COR-L47 (cell line): ENCODE measurements at regions not wholly inside any gene's neighbourhood (a gene's known extent, or its start where the extent isn't known, plus 50 kb on each side); places are given as distances from the start of the nearest gene placed in this dataset.

Experiments
- DNase-seq: peaks from one replicate; lab custom pipeline; 2025; lab: John Stamatoyannopoulos, UW

DNA sequence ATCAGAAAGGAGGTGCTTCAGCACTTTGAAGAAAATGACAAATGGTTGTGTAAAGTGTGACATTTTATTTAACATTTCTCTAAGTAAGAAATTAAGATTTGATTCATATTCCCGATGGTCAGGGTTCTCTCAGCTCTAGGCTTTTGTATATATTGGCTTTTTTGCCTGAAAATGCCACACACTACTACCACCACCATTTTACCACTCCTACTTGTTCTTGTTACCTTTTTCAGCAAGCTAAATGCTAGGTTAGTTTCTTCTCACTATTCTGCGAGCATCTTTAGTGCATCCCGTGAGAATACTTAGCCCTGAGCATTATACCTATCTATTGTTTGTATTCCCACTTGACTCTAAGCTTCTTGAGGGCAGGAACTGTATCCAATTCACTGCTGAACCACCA lies 177.6 kb upstream of the MTNR1B start:
- DNase-seq: no peak

DNA sequence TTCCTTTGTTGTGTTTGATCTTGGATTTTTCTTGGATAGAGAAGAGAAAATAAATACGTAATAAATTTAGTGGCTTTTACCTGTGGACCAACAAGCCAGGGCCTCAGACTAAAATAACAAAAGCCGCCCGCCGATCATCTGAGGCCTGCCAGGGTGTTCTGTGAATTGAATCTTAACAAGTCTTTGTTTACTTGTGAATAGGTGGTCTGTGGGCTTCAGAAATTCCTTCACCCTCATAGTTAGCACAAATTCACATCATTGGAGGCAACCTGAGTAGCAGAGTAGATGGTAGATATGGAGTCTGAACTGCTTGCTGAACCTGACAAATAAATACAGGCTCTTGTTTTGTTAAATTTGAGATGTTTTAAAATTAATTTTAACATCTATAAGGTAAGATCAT lies 176.3 kb upstream of the MTNR1B start:
- no peak for DNase-seq

DNA sequence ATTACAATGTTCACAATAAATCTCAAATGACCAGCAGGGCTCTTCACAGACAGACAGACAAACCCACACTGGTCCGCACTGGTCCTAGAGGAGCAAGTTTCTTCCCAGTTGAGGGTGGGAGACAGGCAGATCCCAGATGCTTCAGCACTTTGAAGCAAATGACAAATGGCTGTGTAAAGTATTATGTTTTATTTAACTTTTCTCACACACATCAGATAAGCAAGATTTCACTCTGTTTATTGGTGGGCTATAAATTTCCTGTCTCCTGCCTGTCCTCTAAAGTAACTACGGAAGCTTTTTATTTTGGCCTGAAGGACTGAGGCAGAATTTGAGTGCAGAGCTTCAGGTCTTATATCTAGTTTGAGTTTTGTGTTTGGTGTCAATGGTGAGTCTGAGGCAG lies 174.7 kb upstream of the MTNR1B start:
- no peak for DNase-seq

DNA sequence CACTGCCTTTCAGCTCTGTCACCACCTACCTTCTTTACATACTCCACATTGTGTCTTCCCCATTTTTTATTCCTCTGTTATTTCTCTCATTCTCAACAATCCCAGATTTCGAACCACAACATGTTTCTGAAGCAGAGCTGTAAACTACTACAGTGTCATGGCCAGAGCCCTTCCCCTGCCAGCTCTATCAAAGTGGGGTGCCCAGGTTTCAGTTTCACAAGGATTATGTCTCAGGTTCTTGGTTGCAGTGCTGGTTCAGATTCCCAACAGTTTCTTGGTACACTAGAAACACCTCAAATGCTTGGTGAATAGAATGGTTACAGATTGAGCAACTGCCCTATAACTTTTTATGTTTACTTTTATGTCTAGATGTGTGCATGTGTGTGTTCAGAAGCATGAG lies 172.7 kb upstream of the MTNR1B start:
- no peak for DNase-seq

DNA sequence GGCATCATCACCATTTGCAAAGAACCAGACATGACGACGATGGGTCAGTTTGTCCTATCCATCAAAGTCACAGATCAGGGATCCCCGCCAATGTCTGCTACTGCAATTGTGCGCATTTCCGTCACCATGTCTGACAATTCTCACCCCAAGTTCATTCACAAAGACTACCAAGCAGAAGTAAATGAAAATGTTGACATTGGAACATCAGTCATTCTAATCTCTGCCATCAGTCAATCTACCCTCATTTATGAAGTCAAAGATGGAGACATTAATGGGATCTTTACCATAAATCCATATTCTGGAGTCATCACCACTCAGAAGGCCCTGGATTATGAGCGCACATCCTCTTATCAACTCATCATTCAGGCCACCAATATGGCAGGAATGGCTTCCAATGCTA lies 171.6 kb upstream of the MTNR1B start:
- no peak for DNase-seq

DNA sequence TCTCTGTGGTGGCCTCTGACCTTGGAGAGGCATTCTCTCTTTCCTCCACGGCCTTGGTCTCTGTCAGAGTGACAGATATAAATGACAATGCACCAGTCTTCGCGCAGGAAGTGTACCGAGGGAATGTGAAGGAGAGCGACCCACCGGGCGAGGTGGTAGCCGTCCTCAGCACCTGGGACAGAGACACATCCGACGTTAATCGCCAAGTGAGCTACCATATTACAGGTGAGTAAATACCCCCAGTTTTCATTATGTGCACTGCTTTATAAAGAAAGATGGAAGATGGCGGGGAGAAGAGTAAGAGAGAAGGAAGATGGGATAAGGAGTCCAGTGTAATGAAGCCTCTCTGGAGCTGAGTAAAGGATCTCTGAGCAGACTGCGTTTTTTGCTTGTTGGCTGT lies 167.8 kb upstream of the MTNR1B start:
- DNase-seq: no peak

DNA sequence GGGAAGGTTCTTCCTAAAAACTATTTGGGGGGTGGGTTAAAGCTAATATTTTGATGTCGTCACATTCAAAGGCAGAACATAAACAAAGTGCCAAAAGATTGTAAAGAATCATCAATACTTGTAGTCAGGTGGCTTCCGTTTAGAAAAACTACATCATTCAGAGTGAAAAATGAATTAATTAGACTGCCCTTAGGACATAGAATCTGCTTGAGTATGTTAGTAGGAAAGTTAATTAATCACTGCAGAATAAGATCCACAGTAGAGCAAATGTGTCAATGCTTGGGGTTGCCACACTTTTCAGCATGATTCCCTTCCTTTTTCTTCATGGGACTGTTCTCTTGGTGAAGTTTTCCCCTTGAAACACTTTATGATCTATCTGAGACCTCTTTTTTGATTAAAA lies 166.8 kb upstream of the MTNR1B start:
- DNase-seq: no peak

DNA sequence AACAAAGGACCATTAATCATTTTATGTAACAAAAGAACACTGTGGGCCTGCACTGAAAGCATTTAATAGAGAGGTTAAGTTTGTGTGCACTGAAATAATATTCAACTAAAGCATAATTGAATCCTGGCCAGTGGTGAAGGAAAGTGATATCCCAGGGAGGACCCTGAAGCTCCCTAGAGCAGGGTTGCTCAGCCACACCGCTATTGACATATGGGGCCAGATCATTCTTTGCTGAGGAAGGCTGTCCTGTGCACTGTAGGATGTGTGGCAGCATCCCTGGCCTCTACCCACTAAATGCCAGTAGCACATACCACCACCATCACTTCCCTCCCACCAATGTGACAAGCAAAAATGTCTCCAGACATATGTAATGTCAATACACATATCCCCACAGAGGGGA lies 166.1 kb upstream of the MTNR1B start:
- DNase-seq: no peak

DNA sequence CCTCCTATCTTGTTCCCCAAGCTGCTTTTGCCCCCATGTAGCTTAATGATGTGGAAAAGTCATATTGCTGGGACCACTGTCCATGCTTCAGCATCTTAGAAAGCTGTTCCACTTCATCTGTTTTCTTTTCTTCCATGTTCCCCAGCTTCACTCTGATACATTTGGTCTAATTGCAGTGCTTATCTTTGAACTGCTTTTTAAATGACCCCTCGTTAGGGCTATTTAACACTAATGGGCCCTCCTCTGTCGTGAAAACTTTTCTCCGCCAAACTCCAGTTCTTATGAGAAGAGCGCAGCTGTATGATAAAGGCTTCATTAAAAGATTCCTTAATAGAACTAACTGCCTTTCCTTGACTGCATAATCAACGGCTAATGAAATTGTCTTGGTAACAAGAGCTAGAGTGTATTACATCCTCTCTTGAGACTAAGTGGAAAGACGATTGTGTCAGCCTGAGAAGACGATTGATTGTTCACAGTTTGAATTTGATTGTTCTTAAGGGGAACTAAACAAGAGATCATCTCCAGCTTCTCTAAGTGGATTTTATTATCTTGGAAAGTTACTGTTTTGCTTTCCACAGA lies 165.0 kb upstream of the MTNR1B start:
- no peak for DNase-seq

DNA sequence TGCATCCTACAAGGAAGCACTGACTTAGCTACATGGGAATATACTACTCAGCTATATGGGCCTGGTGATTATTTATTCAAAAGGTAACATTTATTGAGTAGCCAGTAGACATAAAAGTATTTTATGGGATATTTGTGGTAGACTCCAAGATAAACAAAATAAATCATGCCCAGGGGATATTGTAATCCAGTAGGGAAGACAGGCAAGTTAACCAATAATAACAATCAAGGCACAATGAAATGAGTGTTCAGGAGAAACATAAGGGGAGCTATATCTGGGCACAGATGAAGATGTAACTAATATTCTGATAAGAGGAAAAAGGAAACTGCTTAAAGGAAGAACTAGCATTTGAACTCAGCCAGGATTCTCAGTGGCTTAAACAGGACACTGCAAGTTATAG lies 161.4 kb upstream of the MTNR1B start:
- no peak for DNase-seq

DNA sequence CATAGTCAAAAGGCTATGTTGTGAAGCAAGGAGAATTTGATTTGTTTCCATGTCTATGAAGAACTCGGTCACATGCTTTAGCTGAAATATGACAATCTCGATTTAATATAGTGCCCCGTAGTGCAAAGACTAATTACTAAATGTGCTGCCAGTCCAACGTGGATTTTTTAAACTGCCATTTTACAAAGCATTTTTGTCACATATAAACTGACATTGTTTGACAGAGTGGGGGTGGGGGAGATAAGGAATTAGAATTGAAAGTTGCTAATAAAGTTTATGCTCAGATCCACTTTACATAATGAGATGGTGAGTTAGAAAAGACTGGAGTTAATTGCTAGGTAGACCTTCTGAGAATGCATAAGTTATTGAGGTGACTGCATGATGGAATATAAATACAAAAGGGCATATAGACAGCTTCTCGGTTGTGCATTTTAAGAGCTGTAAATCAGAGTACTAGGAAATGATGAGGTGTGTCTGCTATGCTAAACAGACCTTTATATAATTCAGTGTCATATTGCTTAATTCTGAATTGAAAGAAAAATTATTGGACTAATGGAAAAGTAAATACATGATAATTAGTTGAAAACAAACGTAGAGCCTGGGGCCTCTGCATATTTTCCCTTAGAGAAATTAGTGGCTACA lies 158.9 kb upstream of the MTNR1B start:
- DNase-seq: no peak

DNA sequence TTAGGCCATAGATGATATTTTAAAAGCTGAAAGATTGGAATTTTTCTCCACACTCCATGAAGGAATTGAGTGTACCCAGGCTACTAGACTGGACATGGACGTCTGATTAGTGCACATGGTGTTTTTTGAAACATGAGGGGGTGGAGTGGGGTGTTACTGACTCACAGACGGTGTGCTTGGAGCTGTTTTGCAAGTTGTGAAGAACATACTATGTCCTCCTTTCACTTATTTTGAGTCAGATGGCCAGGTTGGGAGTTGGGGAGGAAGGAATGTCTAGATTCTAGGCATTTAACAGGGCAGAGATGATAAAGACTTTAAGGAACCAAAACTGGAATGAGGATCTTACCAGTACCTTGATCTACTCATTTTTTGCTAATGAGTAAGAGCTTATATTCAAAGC lies 158.1 kb upstream of the MTNR1B start:
- DNase-seq: no peak

DNA sequence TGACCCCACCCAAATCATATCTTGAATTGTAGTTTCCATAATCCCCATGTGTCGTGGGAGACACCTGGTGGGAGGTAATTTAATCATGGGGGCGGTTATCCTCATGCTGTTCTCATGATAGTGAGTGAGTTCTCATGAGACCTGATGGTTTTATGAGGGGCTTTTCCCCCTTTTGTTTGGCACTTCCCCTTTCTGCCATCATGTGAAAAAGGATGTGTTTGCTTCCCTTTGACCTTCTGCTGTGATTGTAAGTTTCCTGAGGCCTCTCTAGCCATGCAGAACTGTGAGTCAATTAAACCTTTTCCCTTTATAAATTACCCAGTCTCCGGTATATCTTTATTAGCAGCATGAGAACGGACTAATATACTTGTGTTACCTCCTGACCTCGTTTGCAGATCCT lies 156.6 kb upstream of the MTNR1B start:
- DNase-seq: no peak

DNA sequence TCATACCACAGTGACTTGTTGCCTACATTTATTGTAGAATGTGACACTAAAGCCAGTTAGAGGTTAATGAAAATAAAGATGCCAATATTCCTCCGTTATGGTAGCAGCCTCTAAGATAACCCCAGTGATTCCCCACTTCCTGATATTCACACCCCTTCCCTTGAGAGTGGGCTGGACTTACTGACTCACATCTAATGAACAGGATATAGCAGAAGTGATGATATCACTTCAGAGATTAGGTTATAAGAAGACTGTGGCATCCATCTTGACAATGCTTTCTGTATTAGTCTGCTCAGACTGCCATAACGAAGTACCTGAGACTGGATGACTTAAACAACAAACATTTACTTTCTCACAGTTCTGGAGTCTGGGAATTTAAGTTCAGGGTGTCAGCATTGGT lies 149.6 kb upstream of the MTNR1B start:
- DNase-seq: no peak

DNA sequence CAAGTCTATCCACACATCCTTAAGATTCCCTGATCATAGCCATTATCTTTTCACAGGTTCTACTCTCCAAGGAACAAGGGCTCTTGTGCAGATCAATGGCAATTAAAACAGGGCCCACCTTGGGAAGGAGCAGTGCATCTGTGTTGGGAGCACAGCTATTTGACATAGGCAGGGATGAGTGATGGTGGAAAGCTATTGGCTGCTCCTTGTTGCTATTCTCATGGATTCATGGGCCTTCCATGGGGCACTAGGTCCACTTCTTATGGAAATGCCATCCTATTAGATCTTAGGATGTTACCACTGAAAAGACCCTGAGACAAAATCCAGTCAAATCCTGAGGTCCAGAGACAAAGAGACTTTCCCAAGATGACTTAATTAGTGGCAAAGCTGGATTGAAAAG lies 148.6 kb upstream of the MTNR1B start:
- no peak for DNase-seq

DNA sequence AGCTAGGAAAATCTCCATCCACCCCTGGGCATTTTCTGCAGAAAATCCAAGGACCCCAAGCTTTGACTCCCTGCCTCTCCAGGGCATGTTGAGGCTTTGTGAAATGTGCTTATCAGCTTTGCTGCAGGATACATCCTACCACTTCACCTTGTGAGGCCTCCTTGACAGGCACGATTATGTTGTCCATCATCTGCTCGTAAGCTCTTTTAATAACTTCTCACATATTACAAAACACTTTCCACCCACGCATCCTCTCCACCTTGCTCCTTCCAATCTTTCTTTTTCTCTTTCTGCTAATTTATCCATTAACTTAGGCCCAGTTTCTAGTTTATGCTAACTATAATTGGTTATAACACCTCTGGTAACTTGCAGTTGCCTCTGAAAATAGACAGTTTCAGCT lies 147.0 kb upstream of the MTNR1B start:
- DNase-seq: no peak

DNA sequence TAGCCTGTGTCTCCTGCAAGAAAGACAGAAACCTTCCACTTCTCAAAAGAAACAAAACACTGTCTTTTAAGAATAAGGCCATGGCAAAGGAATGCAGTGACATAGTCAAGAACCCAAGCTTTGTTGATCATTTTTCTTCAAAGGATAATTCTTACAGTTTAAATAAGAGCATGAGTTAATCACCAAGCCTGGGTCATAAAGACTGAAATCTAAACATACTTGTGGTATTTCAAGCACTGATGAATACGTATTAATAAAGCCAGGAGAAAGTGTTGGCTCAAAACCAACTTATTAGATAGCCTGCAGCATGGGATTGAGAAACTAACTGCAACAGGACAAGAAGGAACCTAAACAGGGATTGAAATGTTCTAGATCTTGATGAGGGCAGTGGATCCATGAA lies 143.3 kb upstream of the MTNR1B start:
- no peak for DNase-seq

DNA sequence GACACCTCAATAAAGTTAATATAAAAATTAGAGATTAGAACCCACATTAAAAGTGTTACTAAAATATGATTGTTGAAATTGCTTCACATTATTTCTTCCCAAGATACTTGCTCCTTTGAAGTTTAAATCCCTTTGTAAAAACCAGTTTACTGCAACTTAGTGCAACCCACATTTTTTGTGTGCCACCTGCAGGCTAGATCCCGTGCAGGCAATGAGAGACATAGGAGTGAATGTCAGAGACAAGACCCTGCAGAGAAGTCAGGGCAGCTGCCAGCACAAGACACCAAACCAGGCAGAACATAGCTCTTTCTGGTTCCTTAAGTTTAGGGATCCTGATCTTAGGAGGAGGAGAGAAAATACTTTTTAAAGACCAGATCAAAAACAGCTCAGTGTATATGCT lies 142.8 kb upstream of the MTNR1B start:
- no peak for DNase-seq

DNA sequence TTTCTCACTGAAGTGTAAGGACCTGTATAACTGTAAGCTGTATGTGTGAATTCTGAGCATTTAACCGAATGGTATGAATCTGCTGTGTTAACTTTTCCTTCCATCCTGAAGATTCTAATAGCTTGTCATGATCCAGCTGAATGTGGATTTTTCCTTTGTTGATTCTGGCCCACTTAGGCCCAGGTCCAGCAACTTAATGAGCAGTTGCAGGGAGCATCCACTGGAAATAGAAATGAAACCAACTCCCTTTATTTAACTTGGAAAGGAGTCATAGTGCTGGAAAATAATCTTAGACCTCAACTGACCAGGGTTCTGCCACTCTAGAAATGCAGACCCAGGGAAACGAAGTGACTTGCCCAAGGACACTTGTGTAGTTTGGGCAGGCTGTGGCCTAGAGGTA lies 142.3 kb upstream of the MTNR1B start:
- peak; percentile 7 for DNase-seq

DNA sequence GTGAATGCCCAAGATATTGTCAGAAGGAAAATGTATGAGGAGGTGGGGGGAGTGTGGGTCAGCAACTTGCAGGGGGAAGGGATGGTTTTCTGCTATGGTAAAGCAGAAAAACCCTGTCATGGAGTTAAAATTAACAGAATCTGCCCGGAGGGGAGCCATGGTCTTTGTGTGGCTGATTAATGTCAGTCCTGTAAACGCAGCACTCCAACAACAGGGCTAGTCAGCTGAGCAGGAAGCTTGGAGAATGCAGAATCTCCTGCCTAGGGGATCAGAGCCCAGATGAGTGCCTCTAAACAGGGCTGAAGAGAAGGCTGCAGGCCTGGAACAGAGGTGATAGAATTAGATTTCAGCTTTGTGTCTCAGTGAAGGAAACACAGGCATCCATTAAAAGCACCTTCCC lies 140.9 kb upstream of the MTNR1B start:
- peak; percentile 8 for DNase-seq

DNA sequence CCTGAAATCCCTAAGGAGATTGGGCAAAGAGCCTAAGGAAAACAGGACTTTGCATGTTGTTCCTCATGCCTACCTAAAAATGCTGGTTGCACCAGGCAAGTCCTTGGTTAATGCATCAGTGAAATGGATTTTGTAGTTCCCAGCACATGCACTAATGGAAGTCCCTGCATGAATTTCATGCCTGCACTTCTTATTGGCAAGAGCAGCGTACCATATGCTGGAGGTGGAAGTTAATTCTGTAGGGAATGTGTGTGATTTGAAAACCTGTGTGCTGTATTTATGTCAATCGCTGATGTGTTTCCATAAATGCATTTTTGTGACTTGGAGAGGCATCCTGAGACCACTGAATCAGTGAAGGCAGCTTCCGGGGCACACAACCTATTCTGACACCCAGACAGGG lies 140.3 kb upstream of the MTNR1B start:
- DNase-seq: no peak

DNA sequence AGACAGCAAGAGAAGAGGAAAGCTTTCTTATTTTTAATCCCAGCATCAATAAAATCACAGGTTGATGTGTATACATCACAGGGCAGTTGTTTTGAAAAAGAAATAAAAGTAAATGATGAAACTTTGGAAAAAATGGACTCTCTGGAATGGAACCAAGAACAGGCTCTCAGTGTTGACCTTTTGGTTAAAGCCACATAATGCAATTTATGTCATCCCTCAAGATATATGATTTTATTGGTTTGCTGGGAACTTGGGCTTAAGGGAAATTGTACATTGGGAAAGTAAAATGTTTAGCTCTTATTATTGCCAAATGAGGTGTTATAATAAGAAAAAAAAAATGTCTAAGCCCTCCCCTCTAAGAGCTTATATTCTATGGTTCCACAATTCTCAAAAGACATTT lies 139.8 kb upstream of the MTNR1B start:
- DNase-seq: no peak

DNA sequence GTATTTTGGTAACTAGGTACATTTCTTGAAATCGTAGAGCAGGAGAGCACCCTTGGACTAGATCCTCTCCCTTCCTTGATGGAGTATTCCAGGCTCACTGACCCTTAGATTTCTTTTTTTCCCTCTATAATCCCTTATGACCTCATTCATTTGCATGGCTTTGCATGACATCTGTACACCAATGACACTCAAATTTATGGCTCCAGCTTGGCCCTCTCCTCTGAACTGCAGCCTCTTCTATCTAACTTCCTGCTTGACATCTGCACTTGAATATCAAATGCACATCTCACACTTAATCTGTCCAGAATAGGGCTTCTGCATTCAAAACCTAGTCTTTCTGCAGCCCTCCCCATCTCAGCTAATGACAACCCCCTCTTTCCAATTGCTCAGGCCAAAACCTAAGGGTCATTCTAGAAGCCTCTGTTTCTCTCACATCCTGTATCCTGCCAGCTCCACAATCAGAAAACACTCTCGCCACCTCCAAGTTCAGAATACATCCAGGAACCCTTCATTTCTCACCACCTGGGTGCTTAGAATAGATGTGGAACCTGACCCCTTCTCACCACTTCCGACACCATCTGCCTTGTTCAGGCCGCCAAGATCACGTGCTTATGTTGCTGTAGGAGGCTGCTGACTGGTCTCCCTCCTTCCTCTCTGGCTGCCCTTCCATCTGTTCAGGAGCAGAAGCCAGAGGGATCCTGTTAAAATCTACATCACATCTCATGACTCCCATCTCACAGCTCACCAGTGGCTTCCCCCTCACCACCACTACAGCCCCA lies 138.9 kb upstream of the MTNR1B start:
- DNase-seq: no peak
